GM21529 (cell line): ENCODE measurements at regions not wholly inside any gene's neighbourhood (a gene's known extent, or its start where the extent isn't known, plus 50 kb on each side); places are given as distances from the start of the nearest gene placed in this dataset.
"Not testable (repeated sequence)": the region's sequence is repeated elsewhere in the genome, so short reads cannot be mapped to it uniquely, and the experiment has no call there.

Experiments used
- ATAC-seq: cut with Tn5 transposase; IDR thresholded peaks from one replicate; pipeline ENCODE4 v1.9.1; 2021; ENCODE audit not compliant: unreplicated experiment

DNA sequence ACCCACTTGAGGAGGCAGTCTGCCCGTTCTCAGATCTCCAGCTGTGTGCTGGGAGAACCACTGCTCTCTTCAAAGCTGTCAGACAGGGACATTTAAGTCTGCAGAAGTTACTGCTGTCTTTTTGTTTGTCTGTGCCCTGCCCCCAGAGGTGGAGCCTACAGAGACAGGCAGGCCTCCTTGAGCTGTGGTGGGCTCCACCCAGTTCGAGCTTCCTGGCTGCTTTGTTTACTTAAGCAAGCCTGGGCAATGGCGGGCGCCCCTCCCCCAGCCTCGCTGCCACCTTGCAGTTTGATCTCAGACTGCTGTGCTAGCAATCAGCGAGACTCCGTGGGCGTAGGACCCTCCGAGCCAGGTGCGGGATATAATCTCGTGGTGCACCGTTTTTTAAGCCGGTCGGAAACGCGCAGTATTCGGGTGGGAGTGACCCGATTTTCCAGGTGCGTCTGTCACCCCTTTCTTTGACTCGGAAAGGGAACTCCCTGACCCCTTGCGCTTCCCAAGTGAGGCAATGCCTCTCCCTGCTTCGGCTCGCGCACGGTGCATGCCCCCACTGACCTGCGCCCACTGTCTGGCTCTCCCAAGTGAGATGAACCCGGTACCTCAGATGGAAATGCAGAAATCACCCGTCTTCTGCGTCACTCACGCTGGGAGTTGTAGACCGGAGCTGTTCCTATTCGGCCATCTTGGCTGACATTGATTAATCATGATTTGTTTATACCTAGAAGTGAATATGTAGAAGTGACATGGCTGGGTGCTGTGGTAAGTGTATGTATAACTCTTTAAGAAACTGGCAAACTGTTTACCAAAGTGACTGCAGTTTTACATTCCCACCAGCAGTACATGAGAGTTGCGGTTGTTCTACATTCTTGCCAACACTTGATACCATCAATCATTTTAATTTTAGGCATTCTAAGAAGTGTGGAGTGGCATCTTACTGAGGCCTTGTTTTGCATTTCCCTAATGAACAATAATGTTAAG is 465.9 kb upstream of the MAP3K7 start:
- not testable (repeated sequence) for ATAC-seq

GRCh38 chr6:91045161-91045560 is 458.3 kb upstream of the MAP3K7 start:
- no peak for ATAC-seq

- ATAC-seq: no peak
Measured at GRCh38 chr6:91043751-91044150, 456.9 kb upstream of the MAP3K7 start.

DNA sequence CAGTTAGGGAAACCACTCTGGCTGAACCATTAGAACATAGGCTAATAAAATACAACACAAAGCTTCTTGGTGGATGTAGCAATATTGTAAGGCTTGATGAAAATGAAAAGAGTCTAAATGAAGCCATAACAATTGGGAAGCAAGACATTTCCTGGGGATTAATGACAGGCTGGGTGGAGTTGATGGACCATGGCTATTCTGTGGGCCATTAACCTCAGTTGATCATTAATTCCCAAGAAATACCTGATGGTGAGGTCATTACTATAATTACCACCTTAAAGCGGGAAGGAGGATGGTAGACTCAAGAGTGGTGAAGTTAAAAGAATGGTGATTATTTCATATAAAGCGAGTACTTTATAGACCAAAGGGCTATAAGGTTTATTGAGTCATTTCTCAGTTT is 455.8 kb upstream of the MAP3K7 start:
- no peak for ATAC-seq

DNA sequence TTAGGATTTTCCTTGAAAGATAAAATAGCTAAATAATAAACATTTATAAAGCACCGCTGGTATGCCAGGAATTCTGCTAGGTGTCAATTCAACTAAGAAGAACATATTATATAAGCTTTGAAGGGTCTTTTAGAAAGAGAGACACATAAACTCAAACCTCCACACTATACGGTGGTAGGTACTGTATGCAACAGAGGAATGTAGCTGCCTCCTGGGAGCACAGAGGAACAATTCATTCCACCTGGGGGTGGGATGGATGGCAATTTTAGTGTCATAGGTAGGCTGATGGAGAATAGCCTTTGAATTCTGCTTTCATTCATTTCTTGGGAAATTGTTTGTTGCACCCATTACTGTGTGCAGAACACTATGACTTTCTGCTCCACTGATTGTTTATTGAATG is 447.1 kb upstream of the MAP3K7 start:
- ATAC-seq: no peak

- ATAC-seq: no peak
Measured at GRCh38 chr6:91031581-91031980, 444.7 kb upstream of the MAP3K7 start.

- no peak for ATAC-seq
Measured at GRCh38 chr6:91029211-91029610, 442.3 kb upstream of the MAP3K7 start.

GRCh38 chr6:91023529-91023928 is 436.7 kb upstream of the MAP3K7 start:
- ATAC-seq: no peak

DNA sequence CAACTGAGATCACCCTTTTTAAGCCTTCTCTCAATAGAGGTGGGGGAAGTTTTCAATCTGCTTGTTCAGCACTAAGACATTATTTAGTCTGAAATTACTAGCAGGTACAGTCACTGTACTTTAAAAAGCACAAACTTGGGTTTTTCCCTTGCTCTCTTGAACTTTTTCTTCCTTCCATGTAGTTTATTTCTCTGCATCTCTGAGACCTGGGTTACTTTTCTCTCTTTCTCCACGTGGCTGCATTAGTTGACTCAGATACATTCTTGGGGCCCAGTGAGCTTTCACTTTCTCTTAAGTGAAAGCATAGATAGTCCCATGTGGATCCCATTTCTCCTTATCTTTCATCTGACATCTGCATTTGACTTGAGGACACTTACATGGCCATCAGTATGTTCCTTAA is 433.9 kb upstream of the MAP3K7 start:
- peak; percentile 92 for ATAC-seq

GRCh38 chr6:91018586-91018985 is 431.7 kb upstream of the MAP3K7 start:
- ATAC-seq: no peak

GRCh38 chr6:91013511-91013910 is 426.6 kb upstream of the MAP3K7 start:
- ATAC-seq: no peak

GRCh38 chr6:90997076-90997475 is 410.2 kb upstream of the MAP3K7 start:
- ATAC-seq: no peak

DNA sequence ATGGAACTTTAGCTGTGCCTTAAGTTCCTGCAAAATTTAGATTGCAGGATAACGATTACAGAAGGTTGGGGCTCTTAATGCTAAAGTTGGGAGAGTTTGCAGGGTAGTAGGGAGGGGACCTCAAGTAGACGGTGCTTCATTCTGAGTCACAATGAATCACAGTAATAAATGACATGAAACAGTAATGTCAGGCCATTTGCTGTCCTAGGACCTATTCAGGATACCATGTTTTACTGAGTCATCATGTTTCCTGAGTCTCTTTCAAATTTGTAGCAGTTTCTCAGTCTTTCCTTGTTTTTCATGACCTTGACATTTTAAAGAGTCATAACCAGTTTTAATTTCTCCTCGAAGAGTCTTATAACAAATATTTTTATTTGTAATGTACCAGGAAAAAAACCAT is 406.9 kb upstream of the MAP3K7 start:
- ATAC-seq: no peak

GRCh38 chr6:90989763-90990162 is 402.9 kb upstream of the MAP3K7 start:
- no peak for ATAC-seq

DNA sequence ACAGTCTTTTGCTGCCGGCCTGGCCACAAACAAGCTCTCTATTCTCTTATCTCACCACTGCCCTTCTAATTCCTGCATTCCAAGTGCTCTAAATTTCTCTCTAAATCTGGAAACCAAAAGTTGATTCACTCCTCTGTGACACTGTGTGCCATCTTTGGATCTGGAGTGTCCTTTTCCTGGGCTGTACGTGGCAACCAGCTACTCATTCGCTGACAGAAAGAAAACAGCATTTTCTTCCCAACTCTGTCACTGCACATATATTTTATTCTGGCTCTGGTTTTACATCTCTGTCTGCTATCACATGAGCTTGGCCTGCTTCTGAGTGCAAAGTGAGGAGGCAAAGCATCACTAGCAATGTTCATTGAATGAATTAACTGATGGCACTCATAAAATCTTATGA is 397.2 kb upstream of the MAP3K7 start:
- ATAC-seq: no peak

DNA sequence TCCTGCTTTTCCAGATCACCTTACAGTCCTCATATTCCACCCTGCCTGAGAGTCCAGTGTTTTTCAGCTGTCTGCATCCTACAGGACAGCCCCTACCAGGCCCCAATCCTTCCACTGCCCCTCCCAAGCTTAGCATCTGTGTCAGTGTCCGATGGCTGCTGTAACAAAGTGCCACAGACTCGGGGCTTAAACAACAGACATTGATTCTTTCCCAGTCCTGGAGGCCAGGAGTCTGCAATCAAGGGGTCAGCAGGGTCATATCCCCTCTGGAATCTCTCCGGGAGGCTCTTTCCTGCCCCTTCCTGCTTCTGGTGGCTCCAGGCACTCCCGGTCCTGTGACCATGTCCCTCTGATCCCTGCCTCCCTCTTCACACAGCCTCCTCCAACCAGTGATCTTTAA is 396.6 kb upstream of the MAP3K7 start:
- ATAC-seq: no peak

DNA sequence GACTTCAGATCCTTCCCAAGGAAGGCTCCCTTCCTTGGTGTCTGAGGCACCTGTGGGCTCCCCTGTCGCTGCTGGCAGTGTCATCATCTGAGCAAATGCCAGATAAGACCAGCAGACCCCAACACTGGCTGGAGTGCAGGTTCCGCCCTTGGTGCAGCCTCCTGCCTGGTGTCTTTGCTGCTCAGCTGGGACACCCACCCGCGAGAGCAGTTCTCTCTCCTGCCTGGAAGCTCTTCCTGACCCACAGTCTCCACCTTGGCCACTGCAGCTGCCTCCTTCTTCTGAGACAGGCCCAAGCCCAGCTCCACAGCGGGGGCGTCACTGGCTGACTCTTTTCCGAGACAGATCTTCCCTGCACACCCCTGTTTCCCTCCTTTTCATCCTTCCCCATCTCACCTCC is 395.7 kb upstream of the MAP3K7 start:
- ATAC-seq: no peak

GRCh38 chr6:90982051-90982450 is 395.2 kb upstream of the MAP3K7 start:
- ATAC-seq: no peak

DNA sequence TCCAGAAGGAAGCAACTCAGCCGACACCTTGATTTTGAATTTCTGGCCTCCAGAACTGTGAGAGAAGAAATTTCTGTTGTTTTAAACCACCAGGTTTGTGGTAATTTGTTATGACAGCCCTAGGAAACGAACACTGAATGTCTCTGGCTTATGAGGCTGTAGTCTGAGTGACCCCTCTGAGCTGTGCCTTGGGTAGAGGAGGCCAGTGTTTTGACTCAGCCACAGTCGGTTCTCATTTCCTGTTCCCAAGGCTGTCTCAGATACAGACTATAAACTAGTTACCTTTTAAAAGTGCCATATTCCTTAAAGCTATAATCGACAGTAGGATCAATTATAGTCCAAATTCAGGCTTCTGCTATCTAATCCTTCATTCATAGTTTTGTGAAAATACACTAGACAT is 391.2 kb upstream of the MAP3K7 start:
- ATAC-seq: no peak

DNA sequence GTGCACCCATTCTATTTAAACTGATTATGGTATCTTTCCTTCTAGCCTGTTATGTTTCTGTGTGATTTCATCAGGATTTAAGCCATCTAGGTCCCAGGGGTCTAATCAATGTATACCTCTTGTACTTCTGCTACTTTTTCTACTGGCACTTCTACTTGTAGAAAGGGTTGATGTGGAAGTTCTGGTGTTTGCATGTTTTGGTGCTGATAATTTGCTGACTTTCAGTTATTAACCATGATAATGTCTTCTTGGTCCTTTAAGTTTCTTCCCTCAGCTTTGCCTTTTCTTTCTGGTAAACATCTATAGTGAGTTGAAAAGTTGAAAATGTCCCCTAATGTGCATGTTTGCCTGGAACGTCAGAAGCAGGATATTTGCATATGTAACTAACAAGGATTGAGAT is 390.6 kb upstream of the MAP3K7 start:
- ATAC-seq: no peak

GRCh38 chr6:90976341-90976740 is 389.5 kb upstream of the MAP3K7 start:
- ATAC-seq: no peak

- no peak for ATAC-seq
Measured at GRCh38 chr6:90975741-90976140, 388.9 kb upstream of the MAP3K7 start.

- no peak for ATAC-seq
Measured at GRCh38 chr6:90973188-90973587, 386.3 kb upstream of the MAP3K7 start.
